ENCODE measurements at regions not wholly inside any gene's neighbourhood (a gene's known extent, or its start where the extent isn't known, plus 50 kb on each side); places are given as distances from the start of the nearest gene placed in this dataset.

DNA sequence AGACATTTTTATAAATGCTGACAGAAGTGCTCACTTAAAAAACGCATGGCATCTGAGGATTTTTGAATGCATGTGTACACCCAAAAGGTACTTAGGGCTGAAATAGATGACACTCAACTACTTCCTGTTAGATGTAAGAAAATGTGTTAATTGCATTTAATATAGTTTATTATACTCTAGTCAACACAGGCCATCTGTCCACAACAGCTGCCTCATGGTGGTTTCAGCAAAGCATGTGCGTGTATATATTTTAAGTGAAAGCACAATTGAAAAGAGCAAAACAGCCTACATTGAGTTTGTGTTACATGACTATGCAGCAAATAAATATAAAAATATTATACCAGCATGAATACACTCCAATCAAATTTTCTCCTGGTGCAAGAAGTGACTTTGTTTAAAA, 1233.0 kb upstream of the EYS start:
- no peak overlapping the region for H3K4me3 Mint-ChIP-seq
- no peaks in the 10 kb centered on the region for H3K4me1 Mint-ChIP-seq
- H3K27ac Mint-ChIP-seq, result no peak overlapping the region
- ChIA-PET POLR2A (no interaction called here), CTCF (no interaction called here)
- no peaks in the 10 kb centered on the region for H3K36me3 Mint-ChIP-seq (ENCODE audit: low read depth)
- H3K9me3 Mint-ChIP-seq, result peaks cover 17% of the 10 kb centered on the region
- DNase-seq, result no peak
- no peaks in the 10 kb centered on the region for H3K27me3 Mint-ChIP-seq

DNA sequence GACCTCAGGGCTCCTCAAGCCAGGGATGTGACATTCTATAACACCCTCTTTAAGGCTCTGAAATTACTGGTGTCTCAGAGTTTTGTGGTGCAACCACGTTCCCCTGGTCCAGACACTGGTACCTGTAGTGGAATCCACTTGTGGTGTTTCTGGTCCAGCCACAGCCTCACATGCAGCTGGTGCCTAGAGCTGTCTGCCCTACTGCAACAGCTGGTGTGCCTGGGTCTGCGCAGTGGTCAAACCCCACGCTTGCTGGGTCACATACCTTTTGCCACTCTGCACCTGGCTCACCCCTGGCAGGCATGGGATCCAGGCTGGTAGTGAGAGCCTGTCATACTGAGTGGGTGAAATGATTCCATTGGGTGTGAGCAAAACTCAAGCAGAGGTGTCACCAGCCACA, 1230.2 kb upstream of the EYS start:
- Mint-ChIP-seq H3K27ac (no peak overlapping the region), H3K4me3 (no peak overlapping the region), H3K36me3 (ENCODE audit: low read depth) (no peaks in the 10 kb centered on the region), H3K27me3 (no peaks in the 10 kb centered on the region), H3K4me1 (no peaks in the 10 kb centered on the region), H3K9me3 (peaks cover 15% of the 10 kb centered on the region)
- ChIA-PET POLR2A (no interaction called here), CTCF (no interaction called here)
- DNase-seq, result no peak

DNA sequence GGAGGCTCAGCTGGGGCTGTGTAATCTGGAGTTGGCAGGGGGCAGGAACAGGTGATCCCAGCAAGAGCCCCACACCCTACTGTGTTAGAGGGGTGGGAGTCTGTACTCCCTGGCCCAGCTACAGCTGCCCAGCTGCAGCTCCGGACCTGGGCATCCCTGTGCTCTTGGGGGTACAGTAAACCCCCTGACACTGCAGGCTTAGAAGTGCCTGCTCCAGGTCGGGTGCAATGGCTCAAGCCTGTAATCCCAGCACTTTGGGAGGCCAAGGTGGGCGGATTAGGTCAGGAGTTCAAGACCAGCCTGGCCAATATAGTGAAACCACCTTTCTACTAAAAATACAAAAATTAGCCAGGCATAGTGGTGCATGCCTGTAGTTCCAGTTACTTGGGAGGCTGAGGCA, 1228.6 kb upstream of the EYS start:
- ChIA-PET POLR2A (no interaction called here), CTCF (no interaction called here)
- Mint-ChIP-seq H3K27ac (no peak overlapping the region), H3K4me3 (no peak overlapping the region), H3K36me3 (ENCODE audit: low read depth) (no peaks in the 10 kb centered on the region), H3K4me1 (no peaks in the 10 kb centered on the region), H3K9me3 (peaks cover 12% of the 10 kb centered on the region), H3K27me3 (no peaks in the 10 kb centered on the region)
- no peak for DNase-seq

DNA sequence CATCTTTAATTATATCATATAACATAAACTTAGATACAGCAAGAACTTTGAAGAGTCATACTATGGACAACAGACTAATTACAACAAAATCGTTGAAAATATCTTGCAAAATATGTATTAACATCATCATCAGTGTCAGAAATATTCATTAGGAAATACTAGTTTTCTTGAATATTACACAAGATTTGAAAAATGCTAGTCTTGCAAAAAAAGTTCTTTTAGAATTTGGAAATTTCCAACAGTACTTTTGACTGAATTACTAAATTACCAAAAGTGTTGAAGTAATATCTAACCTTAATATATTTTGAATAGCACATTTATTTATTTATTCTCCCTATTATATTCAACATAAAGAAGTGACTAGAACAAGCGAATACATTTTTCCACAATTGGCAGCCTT, 1224.8 kb upstream of the EYS start:
- Mint-ChIP-seq H3K27me3 (no peaks in the 10 kb centered on the region), H3K36me3 (ENCODE audit: low read depth) (no peaks in the 10 kb centered on the region), H3K4me3 (no peak overlapping the region), H3K27ac (no peak overlapping the region), H3K4me1 (no peaks in the 10 kb centered on the region), H3K9me3 (peaks cover 17% of the 10 kb centered on the region)
- ChIA-PET CTCF (no interaction called here), POLR2A (no interaction called here)
- DNase-seq, result no peak

DNA sequence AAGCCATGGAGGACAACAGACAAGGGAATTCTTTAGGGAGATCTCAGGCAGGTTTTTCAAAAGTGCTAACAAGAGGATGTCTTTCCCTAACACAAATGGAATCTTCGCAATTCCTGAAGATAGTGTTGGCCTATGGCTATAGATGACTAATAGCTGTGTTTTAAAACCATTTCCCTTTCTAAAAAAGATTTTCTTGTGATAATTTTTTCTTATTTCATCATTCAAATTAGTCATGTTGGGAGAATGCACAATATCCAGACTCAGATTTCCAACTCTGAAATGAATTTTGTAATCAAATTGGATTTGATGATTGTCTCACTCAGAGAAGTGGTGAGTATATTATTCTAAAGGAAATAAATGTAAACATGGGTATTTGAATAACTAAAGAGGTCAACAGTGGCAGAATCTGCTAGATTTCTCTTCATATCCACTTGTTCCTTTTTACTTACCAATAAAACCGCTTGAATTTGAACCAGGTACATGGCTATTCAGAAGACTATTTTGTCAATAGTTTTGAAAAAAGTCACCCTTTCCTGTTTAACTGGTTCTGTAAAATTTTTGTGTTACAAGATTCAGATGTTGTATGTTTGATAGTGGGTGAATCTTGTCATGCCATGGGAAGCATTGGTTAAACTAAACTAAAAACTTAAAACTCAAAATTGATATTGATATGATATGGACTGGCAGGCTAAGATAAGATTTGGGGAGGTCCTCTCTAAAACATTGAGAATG, 1223.7 kb upstream of the EYS start:
- CTCF ChIA-PET, result no interaction called here
- Mint-ChIP-seq H3K27me3 (no peaks in the 10 kb centered on the region), H3K27ac (no peak overlapping the region), H3K4me3 (no peak overlapping the region), H3K36me3 (ENCODE audit: low read depth) (no peaks in the 10 kb centered on the region), H3K9me3 (peaks cover 24% of the 10 kb centered on the region), H3K4me1 (no peaks in the 10 kb centered on the region)
- POLR2A ChIA-PET, result no interaction called here
- DNase-seq, result no peak

DNA sequence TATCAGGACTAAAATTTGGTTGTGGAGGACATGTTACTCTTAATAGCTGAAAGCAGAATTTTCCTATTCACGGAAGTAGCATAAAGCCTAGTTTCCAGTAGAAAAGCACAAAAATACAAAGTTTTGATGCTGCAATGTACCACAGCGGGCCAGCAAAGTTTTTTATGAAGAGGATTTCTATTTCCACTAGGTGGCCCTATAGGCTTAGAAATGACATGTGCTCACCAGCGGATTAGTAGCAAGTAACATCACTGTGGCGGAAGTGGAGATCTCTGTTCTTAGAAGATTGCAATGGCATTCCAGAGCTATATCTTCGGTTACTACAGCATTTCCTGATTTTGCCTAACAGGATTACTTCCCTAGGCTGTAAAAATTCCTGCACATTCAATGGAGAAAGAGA, 1219.0 kb upstream of the EYS start:
- ChIA-PET POLR2A (no interaction called here), CTCF (no interaction called here)
- no peak for DNase-seq
- no peaks in the 10 kb centered on the region for H3K27me3 Mint-ChIP-seq
- no peak overlapping the region for H3K4me3 Mint-ChIP-seq
- peaks cover 49% of the 10 kb centered on the region for H3K9me3 Mint-ChIP-seq
- H3K4me1 Mint-ChIP-seq, result no peaks in the 10 kb centered on the region
- no peak overlapping the region for H3K27ac Mint-ChIP-seq
- H3K36me3 Mint-ChIP-seq (ENCODE audit: low read depth), result no peaks in the 10 kb centered on the region

DNA sequence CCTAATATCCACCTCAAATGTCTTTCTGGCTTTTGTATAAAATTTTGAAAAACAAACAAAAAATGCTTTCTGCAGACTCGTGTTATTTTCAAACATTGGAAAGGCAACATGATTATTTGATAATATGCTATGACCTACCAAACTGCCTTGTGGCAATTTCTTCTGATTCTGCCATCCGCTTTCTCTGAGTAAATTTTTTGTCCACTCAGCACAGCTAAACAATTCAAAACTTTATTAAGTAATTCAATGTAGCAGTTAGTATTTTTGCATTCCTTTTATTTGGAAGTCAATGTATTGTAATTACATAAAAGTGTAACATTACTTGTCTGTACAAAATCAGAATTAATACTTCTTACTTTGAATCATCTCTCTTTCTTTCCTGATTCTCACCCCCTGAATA, 1206.6 kb upstream of the EYS start:
- no peak for DNase-seq

DNA sequence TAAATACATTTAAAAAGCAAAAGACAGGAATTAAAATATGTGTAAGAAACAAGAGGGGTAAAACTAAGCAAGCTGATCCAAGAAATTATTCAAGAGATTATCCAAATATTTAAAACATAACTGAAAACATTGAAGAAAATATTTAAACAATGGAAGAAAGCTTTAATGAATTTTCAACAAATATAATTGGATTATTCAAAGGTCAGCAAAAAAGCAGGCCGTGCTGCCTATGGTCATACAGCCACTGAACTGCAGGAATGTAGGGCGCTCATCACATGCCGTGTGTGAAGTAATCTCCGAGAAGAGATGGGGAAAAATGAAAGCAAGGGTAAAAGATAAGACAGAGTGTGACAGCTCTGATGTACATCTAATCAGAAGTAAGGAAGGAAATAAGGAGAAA, 1195.4 kb upstream of the EYS start:
- DNase-seq, result no peak
- CTCF ChIA-PET, result no interaction called here
- Mint-ChIP-seq H3K36me3 (ENCODE audit: low read depth) (no peaks in the 10 kb centered on the region), H3K9me3 (peaks cover 11% of the 10 kb centered on the region), H3K4me3 (no peak overlapping the region), H3K4me1 (no peaks in the 10 kb centered on the region), H3K27ac (no peak overlapping the region), H3K27me3 (no peaks in the 10 kb centered on the region)
- POLR2A ChIA-PET, result no interaction called here

More for the DNA sequence above, 1206.6 kb upstream of the EYS start:
- Mint-ChIP-seq H3K4me3 (no peak overlapping the region), H3K27ac (no peak overlapping the region), H3K9me3 (no peaks in the 10 kb centered on the region), H3K4me1 (no peaks in the 10 kb centered on the region), H3K36me3 (ENCODE audit: low read depth) (no peaks in the 10 kb centered on the region), H3K27me3 (no peaks in the 10 kb centered on the region)
- ChIA-PET CTCF (interaction anchor here (0.5 kb wide), 1 partner anchor 68 kb away, joined by 7 read pairs; no protein-coding TSS in a partner anchor), POLR2A (no interaction called here)

DNA sequence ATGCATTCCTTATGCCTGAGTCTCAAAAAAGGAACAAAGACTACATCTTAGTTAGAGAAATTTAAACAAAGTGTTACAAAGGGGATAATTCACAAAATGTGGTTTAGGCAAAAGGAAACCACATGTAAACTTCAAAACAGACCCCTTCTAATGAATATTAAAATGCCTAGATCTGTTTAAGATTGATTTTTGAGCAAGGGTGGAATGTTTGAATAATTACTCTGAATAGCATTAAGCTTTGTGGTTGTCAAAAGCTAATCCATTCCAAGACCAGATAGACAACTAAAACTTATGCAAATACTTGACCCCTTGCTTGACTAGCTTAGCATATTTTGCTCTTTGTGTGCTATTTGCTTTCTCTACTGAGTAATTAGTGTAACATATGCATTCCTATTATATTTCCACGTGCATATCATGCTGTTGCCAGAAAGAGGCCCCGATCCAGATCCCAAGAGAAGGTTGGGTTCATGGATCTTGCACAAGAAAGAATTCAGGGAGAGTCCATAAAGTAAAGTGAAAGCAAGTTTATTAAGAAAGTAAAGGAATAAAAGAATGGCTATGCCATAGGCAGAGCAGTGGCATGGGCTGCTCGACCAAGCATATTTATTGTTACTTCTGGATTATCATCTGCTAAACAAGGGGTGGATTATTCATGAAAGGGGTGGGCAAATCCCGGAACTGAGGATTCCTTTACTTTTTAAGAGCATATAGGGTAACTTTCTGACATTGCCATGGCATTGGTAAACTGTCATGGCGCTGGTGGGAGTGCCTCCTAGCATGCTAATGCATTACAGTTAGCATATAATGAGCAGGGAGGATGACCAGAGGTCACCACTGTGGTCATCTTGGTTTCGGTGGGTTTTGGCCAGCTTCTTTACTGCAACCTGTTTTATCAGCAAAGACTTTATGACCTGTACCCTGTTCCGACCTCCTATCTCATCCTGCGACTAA, 1193.4 kb upstream of the EYS start:
- ChIA-PET POLR2A (no interaction called here), CTCF (no interaction called here)
- no peaks in the 10 kb centered on the region for H3K36me3 Mint-ChIP-seq (ENCODE audit: low read depth)
- DNase-seq, result no peak
- peaks cover 24% of the 10 kb centered on the region for H3K9me3 Mint-ChIP-seq
- no peak overlapping the region for H3K4me3 Mint-ChIP-seq
- no peaks in the 10 kb centered on the region for H3K27me3 Mint-ChIP-seq
- no peak overlapping the region for H3K27ac Mint-ChIP-seq
- no peaks in the 10 kb centered on the region for H3K4me1 Mint-ChIP-seq

DNA sequence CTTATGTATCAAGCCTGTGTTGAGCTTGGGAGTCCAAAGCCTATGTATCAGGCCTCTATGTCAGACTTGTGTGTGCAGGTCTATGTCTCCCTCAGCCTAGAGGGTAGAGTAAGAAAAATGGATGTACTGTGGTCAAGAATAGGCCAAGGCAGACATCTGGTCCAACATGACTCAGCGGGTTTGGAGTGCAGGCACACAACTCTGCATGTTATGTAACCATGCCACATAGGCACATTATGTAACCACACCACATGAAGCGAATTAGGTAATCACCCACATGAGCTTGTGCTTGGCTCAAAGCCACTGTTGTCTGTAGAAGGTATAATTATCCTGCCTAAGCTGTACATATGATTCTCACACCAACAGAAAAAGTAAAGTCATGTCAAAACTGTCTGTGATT, 1190.5 kb upstream of the EYS start:
- H3K4me1 Mint-ChIP-seq, result no peaks in the 10 kb centered on the region
- ChIA-PET POLR2A (no interaction called here), CTCF (no interaction called here)
- H3K27me3 Mint-ChIP-seq, result no peaks in the 10 kb centered on the region
- no peak overlapping the region for H3K4me3 Mint-ChIP-seq
- DNase-seq, result no peak
- H3K9me3 Mint-ChIP-seq, result peaks cover 29% of the 10 kb centered on the region
- H3K36me3 Mint-ChIP-seq (ENCODE audit: low read depth), result no peaks in the 10 kb centered on the region
- H3K27ac Mint-ChIP-seq, result no peak overlapping the region

DNA sequence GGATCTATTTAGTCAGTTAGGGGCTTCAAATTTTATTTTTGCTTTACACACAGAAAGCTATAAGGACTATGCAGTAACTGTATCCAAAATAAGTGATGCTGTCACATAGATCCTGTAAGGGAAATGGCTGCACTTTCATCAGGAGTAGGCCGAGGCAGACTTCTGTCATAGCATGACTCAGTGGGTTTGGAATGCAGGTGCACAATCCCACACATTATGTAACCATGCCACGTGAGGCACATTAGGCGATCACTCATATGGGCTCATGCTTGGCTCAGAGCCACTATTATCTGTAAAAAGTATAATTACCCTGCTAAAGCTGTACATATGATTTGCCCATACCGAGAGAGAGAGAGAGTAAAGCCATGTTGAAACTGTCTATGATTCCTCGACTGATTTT, 1189.4 kb upstream of the EYS start:
- Mint-ChIP-seq H3K27ac (no peak overlapping the region), H3K36me3 (ENCODE audit: low read depth) (no peaks in the 10 kb centered on the region), H3K4me3 (no peak overlapping the region), H3K9me3 (peaks cover 25% of the 10 kb centered on the region), H3K27me3 (no peaks in the 10 kb centered on the region), H3K4me1 (no peaks in the 10 kb centered on the region)
- no peak for DNase-seq
- ChIA-PET POLR2A (no interaction called here), CTCF (no interaction called here)

DNA sequence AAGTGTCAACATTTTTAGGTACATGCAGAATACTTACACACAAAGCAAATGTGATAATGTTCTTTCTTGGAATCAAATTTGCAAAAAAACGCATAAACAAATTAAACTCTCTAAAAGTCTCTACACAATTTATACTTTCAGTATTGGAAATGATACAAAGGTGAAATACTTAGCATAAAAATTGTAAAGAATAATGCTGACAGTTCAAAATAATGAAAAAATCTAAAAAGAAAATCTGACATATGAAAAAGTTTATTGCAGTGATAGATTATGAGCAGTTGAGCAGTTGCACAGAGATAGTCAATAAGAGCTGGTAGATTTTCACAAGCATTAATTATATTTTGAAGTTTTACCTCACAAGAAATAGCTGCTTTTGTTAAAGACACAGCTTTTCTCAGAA, 1176.4 kb upstream of the EYS start:
- H3K4me1 Mint-ChIP-seq, result no peaks in the 10 kb centered on the region
- CTCF ChIA-PET, result no interaction called here
- no peak overlapping the region for H3K27ac Mint-ChIP-seq
- H3K27me3 Mint-ChIP-seq, result no peaks in the 10 kb centered on the region
- H3K9me3 Mint-ChIP-seq, result peaks cover 14% of the 10 kb centered on the region
- H3K36me3 Mint-ChIP-seq (ENCODE audit: low read depth), result no peaks in the 10 kb centered on the region
- no peak for DNase-seq
- H3K4me3 Mint-ChIP-seq, result no peak overlapping the region
- POLR2A ChIA-PET, result no interaction called here

DNA sequence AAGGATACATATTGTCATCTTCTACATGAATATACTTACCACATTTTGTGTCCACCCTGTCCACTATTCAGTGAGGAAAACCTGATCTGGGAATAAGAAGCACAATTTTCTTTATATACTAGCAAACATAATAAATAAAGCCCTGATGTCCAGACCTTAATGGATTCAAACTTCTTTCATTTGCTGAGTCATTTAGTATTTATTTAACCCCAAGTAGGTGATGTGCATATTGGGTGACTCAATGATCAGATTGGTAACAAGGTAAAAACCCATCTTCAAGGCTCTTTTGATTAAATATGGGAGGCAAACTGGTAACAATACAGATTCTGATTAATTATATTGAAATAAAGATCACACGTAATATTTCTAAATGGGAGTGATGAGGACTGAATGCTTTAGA, 1159.8 kb upstream of the EYS start:
- Mint-ChIP-seq H3K9me3 (peaks cover 12% of the 10 kb centered on the region), H3K27me3 (no peaks in the 10 kb centered on the region), H3K27ac (no peak overlapping the region), H3K36me3 (ENCODE audit: low read depth) (no peaks in the 10 kb centered on the region), H3K4me1 (no peaks in the 10 kb centered on the region), H3K4me3 (no peak overlapping the region)
- POLR2A ChIA-PET, result no interaction called here
- CTCF ChIA-PET, result no interaction called here
- no peak for DNase-seq

DNA sequence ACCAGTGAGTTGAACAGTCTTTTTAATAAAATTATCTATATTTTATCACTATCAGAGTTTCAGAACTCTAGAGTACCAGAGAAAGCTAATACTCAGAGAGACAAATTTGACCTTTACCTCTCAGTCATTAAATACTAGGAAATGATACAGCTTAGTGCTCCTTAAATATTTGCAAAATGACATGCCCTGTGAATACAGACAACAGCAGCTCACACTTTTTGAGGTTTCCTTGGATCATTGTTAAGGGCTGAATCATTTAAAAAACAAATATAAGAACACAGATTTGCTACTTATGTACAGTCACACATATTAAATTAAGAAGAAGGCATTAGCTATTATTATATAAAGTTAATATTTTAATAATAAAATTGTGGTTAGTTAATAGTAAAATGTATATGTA, 1158.7 kb upstream of the EYS start:
- no peaks in the 10 kb centered on the region for H3K27me3 Mint-ChIP-seq
- no peak overlapping the region for H3K4me3 Mint-ChIP-seq
- H3K36me3 Mint-ChIP-seq (ENCODE audit: low read depth), result no peaks in the 10 kb centered on the region
- DNase-seq, result no peak
- POLR2A ChIA-PET, result no interaction called here
- H3K4me1 Mint-ChIP-seq, result no peaks in the 10 kb centered on the region
- H3K27ac Mint-ChIP-seq, result no peak overlapping the region
- peaks cover 10% of the 10 kb centered on the region for H3K9me3 Mint-ChIP-seq
- CTCF ChIA-PET, result no interaction called here
